Caki2 (cell line): ENCODE measurements at regions not wholly inside any gene's neighbourhood (a gene's known extent, or its start where the extent isn't known, plus 50 kb on each side); places are given as distances from the start of the nearest gene placed in this dataset.
"Not testable (repeated sequence)": the region's sequence is repeated elsewhere in the genome, so short reads cannot be mapped to it uniquely, and the experiment has no call there.

Experiments
- DNase-seq: peaks from one replicate; pipeline ENCODE4 v3.0.0-alpha.2; 2015; ENCODE audit warnings: low read depth
- in situ Hi-C: cut with HindIII; loops from 2 replicates; pipeline ENCODE4 v1.10.0; 2016; ENCODE audit warnings: low sequenced_read_pairs, low pct_unique_long_range_greater_than_20kb, mixed read lengths

GRCh38 chr14:84859116-84859515, 670.8 kb upstream of the FLRT2 start:
- DNase-seq = no peak
- in situ Hi-C loops = no loop called here

GRCh38 chr14:84864548-84865271, 665.2 kb upstream of the FLRT2 start:
- in situ Hi-C loops = no loop called here

GRCh38 chr14:84871734-84872133, 658.2 kb upstream of the FLRT2 start:
- in situ Hi-C loops = no loop called here
- no peak for DNase-seq

More at GRCh38 chr14:84864548-84865271, 665.2 kb upstream of the FLRT2 start:
- DNase-seq = no peak

GRCh38 chr14:84874436-84874835, 655.5 kb upstream of the FLRT2 start:
- no peak for DNase-seq
- in situ Hi-C loops = no loop called here

- in situ Hi-C loops = no loop called here
- no peak for DNase-seq
Observed at GRCh38 chr14:84877061-84877460, 652.9 kb upstream of the FLRT2 start.

GRCh38 chr14:84882830-84883229, 647.1 kb upstream of the FLRT2 start:
- DNase-seq = no peak
- in situ Hi-C loops = no loop called here

- DNase-seq = no peak
- in situ Hi-C loops = no loop called here
Observed at GRCh38 chr14:84885061-84885460, 644.9 kb upstream of the FLRT2 start.

GRCh38 chr14:84891404-84891803, 638.5 kb upstream of the FLRT2 start:
- DNase-seq = no peak
- in situ Hi-C loops = no loop called here

- in situ Hi-C loops = no loop called here
- no peak for DNase-seq
Observed at GRCh38 chr14:84894254-84894653, 635.7 kb upstream of the FLRT2 start.

GRCh38 chr14:84922370-84922769, 607.6 kb upstream of the FLRT2 start:
- no peak for DNase-seq
- in situ Hi-C loops = no loop called here

- no peak for DNase-seq
- in situ Hi-C loops = no loop called here
Observed at GRCh38 chr14:84926656-84927055, 603.3 kb upstream of the FLRT2 start.

GRCh38 chr14:84927096-84927827, 602.7 kb upstream of the FLRT2 start:
- DNase-seq = no peak
- in situ Hi-C loops = no loop called here

GRCh38 chr14:84929086-84929485, 600.9 kb upstream of the FLRT2 start:
- in situ Hi-C loops = no loop called here
- DNase-seq = no peak

GRCh38 chr14:84929834-84930233, 600.1 kb upstream of the FLRT2 start:
- in situ Hi-C loops = no loop called here
- no peak for DNase-seq

GRCh38 chr14:84937016-84937415, 592.9 kb upstream of the FLRT2 start:
- in situ Hi-C loops = no loop called here
- no peak for DNase-seq

- no peak for DNase-seq
- in situ Hi-C loops = no loop called here
Observed at GRCh38 chr14:84937449-84937848, 592.5 kb upstream of the FLRT2 start.

GRCh38 chr14:84944901-84945300, 585.0 kb upstream of the FLRT2 start:
- DNase-seq, in situ Hi-C loops: not testable (repeated sequence)

- in situ Hi-C loops = no loop called here
- no peak for DNase-seq
Observed at GRCh38 chr14:84959851-84960520, 570.0 kb upstream of the FLRT2 start.

GRCh38 chr14:84961637-84962036, 568.3 kb upstream of the FLRT2 start:
- in situ Hi-C loops = no loop called here
- no peak for DNase-seq
